ENCODE measurements at regions not wholly inside any gene's neighbourhood (a gene's known extent, or its start where the extent isn't known, plus 50 kb on each side); places are given as distances from the start of the nearest gene placed in this dataset.

GRCh38 chr2:129255610-129256313 lies 723.7 kb upstream of the RAB6C start:
- H3K4me1 ChIP-seq (ENCODE audit: control insufficient read depth, extremely low read depth, insufficient read depth, low read length), result peaks cover 20% of the 10 kb centered on the region
- H3K79me2 ChIP-seq (ENCODE audit: control insufficient read depth, insufficient read depth, low read length), result no peaks in the 10 kb centered on the region
- no peaks in the 10 kb centered on the region for H3K27me3 ChIP-seq (ENCODE audit: control insufficient read depth, extremely low read depth, insufficient read depth, low read length)
- no peak overlapping the region for H3K4me2 ChIP-seq (ENCODE audit: control insufficient read depth, extremely low read depth, insufficient read depth, low read depth, low read length)
- no peak for FAIRE-seq
- H3K27ac ChIP-seq (ENCODE audit: control insufficient read depth, insufficient read depth, low read length), result peak overlapping the region; percentile 32
- H3K9me1 ChIP-seq (ENCODE audit: control insufficient read depth, extremely low read depth, insufficient read depth, low read length), result no peaks in the 10 kb centered on the region
- TF ChIP-seq, protein P1, sequence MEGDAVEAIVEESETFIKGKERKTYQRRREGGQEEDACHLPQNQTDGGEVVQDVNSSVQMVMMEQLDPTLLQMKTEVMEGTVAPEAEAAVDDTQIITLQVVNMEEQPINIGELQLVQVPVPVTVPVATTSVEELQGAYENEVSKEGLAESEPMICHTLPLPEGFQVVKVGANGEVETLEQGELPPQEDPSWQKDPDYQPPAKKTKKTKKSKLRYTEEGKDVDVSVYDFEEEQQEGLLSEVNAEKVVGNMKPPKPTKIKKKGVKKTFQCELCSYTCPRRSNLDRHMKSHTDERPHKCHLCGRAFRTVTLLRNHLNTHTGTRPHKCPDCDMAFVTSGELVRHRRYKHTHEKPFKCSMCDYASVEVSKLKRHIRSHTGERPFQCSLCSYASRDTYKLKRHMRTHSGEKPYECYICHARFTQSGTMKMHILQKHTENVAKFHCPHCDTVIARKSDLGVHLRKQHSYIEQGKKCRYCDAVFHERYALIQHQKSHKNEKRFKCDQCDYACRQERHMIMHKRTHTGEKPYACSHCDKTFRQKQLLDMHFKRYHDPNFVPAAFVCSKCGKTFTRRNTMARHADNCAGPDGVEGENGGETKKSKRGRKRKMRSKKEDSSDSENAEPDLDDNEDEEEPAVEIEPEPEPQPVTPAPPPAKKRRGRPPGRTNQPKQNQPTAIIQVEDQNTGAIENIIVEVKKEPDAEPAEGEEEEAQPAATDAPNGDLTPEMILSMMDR (optimal IDR thresholded peaks at IDR 0.05 in 1 of 3, IDR thresholded peaks at IDR 0.05 in 1 of 3, conservative IDR thresholded peaks at IDR 0.05 in 1 of 3; ENCODE audit: extremely low read depth in 1 of 3, insufficient read depth in 2 of 3, low read length in 3 of 3), result no peak
- H3K36me3 ChIP-seq (ENCODE audit: control insufficient read depth in 2 of 2, extremely low read depth in 1 of 2, insufficient read depth in 2 of 2, low read length in 2 of 2), result no peaks in the 10 kb centered on the region
- peak; percentile 95 for DNase-seq (ENCODE audit: low read depth, low spot score)
- H4K20me1 ChIP-seq (ENCODE audit: control insufficient read depth, extremely low read depth, insufficient read depth, low read length), result no peaks in the 10 kb centered on the region
- no peak overlapping the region for H3K4me3 ChIP-seq (ENCODE audit: control insufficient read depth in 2 of 3, extremely low read depth in 1 of 3, insufficient read depth in 2 of 3, low read depth in 1 of 3, low read length in 3 of 3)
- no peak overlapping the region for H3K9ac ChIP-seq (ENCODE audit: control insufficient read depth, extremely low read depth, insufficient read depth, low read length)
- H3K9me3 ChIP-seq (ENCODE audit: control insufficient read depth, low read depth, low read length), result peaks cover 2% of the 10 kb centered on the region
- no peak overlapping the region for H2AFZ ChIP-seq (ENCODE audit: control insufficient read depth, low read length)
- dilution Hi-C loops (cut with MboI; ENCODE audit: extremely low pct_ligation_motif_present, low sequenced_read_pairs), result no loop called here

- Histone ChIP-seq H3K9ac (ENCODE audit: control insufficient read depth, extremely low read depth, insufficient read depth, low read length) (no peak overlapping the region), H3K27ac (ENCODE audit: control insufficient read depth, insufficient read depth, low read length) (no peak overlapping the region), H3K79me2 (ENCODE audit: control insufficient read depth, insufficient read depth, low read length) (no peaks in the 10 kb centered on the region), H2AFZ (ENCODE audit: control insufficient read depth, low read length) (no peak overlapping the region), H3K9me1 (ENCODE audit: control insufficient read depth, extremely low read depth, insufficient read depth, low read length) (no peaks in the 10 kb centered on the region), H4K20me1 (ENCODE audit: control insufficient read depth, extremely low read depth, insufficient read depth, low read length) (no peaks in the 10 kb centered on the region), H3K4me3 (ENCODE audit: control insufficient read depth in 2 of 3, extremely low read depth in 1 of 3, insufficient read depth in 2 of 3, low read depth in 1 of 3, low read length in 3 of 3) (no peak overlapping the region), H3K27me3 (ENCODE audit: control insufficient read depth, extremely low read depth, insufficient read depth, low read length) (no peaks in the 10 kb centered on the region), H3K9me3 (ENCODE audit: control insufficient read depth, low read depth, low read length) (peaks cover 2% of the 10 kb centered on the region), H3K36me3 (ENCODE audit: control insufficient read depth in 2 of 2, extremely low read depth in 1 of 2, insufficient read depth in 2 of 2, low read length in 2 of 2) (no peaks in the 10 kb centered on the region), H3K4me2 (ENCODE audit: control insufficient read depth, extremely low read depth, insufficient read depth, low read depth, low read length) (no peak overlapping the region), H3K4me1 (ENCODE audit: control insufficient read depth, extremely low read depth, insufficient read depth, low read length) (peaks cover 20% of the 10 kb centered on the region)
- dilution Hi-C loops (cut with MboI; ENCODE audit: extremely low pct_ligation_motif_present, low sequenced_read_pairs), result no loop called here
- TF ChIP-seq EZH2 (IDR thresholded peaks at IDR 0.05; ENCODE audit: low read length), result no peak
- TF ChIP-seq, protein P1 (optimal IDR thresholded peaks at IDR 0.05 in 1 of 3, IDR thresholded peaks at IDR 0.05 in 1 of 3, conservative IDR thresholded peaks at IDR 0.05 in 1 of 3; ENCODE audit: extremely low read depth in 1 of 3, insufficient read depth in 2 of 3, low read length in 3 of 3), result no peak
- DNase-seq (ENCODE audit: low read depth, low spot score) (no peak), FAIRE-seq (peak; percentile 20)
Observed at GRCh38 chr2:129256642-129257041, 722.8 kb upstream of the RAB6C start.
